OCI-LY3 (cell line): ENCODE measurements at regions not wholly inside any gene's neighbourhood (a gene's known extent, or its start where the extent isn't known, plus 50 kb on each side); places are given as distances from the start of the nearest gene placed in this dataset.

ENCODE experiments used
- H2AFZ ChIP-seq: fragments of 200-600, 300-600 bp; shearing (Covaris generic); 2 replicates; pipeline ENCODE4 v1.6.0; 2014; ENCODE audit warnings: antibody characterized with exemption, low read depth, low read length
- H3K27ac ChIP-seq: fragments of 200-600, 300-600 bp; sonication (generic); 2 replicates; pipeline ENCODE4 v1.5.1; 2014; ENCODE audit warnings: mild to moderate bottlenecking, low read length, moderate library complexity, mixed read lengths
- H3K27me3 ChIP-seq: fragments of 200-600, 300-600 bp; sonication (generic); 2 replicates; pipeline ENCODE4 v1.6.1; 2014; ENCODE audit warnings: low read depth, low read length, mixed read lengths
- H3K36me3 ChIP-seq: fragments of 200-600, 300-600 bp; sonication (generic); replicated peaks from 2 replicates; pipeline ENCODE3; 2014; ENCODE audit warnings: low read depth, low read length, mixed read lengths
- H3K4me1 ChIP-seq: fragments of 300-600, 200-600 bp; sonication (generic); 2 replicates; pipeline ENCODE4 v1.6.1; 2014; ENCODE audit warnings: low read length, mixed read lengths
- H3K4me2 ChIP-seq: fragments of 200-600, 300-600 bp; sonication (generic); 2 replicates; pipeline ENCODE4 v1.6.1; 2014; ENCODE audit warnings: low read length, mixed read lengths
- H3K4me3 ChIP-seq: fragments of 300-600, 200-600 bp; sonication (generic); 2 replicates; pipeline ENCODE4 v1.5.1; 2014; ENCODE audit warnings: antibody characterized with exemption, mild to moderate bottlenecking, low read length, moderate library complexity
- H3K79me2 ChIP-seq: fragments of 300-600, 200-600 bp; shearing (Covaris generic); 2 replicates; pipeline ENCODE4 v1.6.1; 2014; ENCODE audit warnings: mild to moderate bottlenecking, low read length, mixed read lengths
- H3K9ac ChIP-seq: fragments of 300-600, 200-600 bp; shearing (Covaris generic); 2 replicates; pipeline ENCODE4 v1.6.0; 2014; ENCODE audit warnings: mild to moderate bottlenecking, low read length, moderate library complexity
- H3K9me3 ChIP-seq: fragments of 200-600, 300-600 bp; shearing (Covaris generic); 2 replicates; pipeline ENCODE4 v1.6.1; 2014; ENCODE audit warnings: low read length, mixed read lengths; ENCODE audit not compliant: insufficient read depth
- H4K20me1 ChIP-seq: fragments of 200-600, 300-600 bp; sonication (generic); 2 replicates; pipeline ENCODE4 v1.6.1; 2016; ENCODE audit warnings: low read length, mixed read lengths; ENCODE audit not compliant: insufficient read depth
- EZH2phosphoT487 ChIP-seq: fragments of 200-600 bp; shearing (Covaris generic); IDR thresholded peaks from 2 replicates; pipeline ENCODE4 v1.6.1; 2018; ENCODE audit warnings: antibody characterized with exemption, mixed run types, low read depth
- TF ChIP-seq, protein P1 (sequence below): fragments of 200-600, 300-600 bp; sonication (generic); IDR thresholded peaks from 2 replicates; pipeline ENCODE4 v1.5.1; 2014; ENCODE audit warnings: antibody characterized with exemption, low read length, low read depth

- no peak overlapping the region for H2AFZ ChIP-seq
Observed at GRCh38 chr6:140993515-140993914, 1139.2 kb upstream of the GJE1 start.

GRCh38 chr6:140992678-140993077 lies 1140.0 kb upstream of the GJE1 start:
- Histone ChIP-seq H3K4me2 (no peak overlapping the region), H2AFZ (no peak overlapping the region), H4K20me1 (no peaks in the 10 kb centered on the region), H3K27me3 (no peaks in the 10 kb centered on the region), H3K36me3 (no peaks in the 10 kb centered on the region), H3K9ac (no peak overlapping the region), H3K27ac (no peak overlapping the region), H3K9me3 (no peaks in the 10 kb centered on the region), H3K4me3 (no peak overlapping the region), H3K79me2 (no peaks in the 10 kb centered on the region), H3K4me1 (no peaks in the 10 kb centered on the region)
- no peak for TF ChIP-seq EZH2phosphoT487
- TF ChIP-seq, protein P1, sequence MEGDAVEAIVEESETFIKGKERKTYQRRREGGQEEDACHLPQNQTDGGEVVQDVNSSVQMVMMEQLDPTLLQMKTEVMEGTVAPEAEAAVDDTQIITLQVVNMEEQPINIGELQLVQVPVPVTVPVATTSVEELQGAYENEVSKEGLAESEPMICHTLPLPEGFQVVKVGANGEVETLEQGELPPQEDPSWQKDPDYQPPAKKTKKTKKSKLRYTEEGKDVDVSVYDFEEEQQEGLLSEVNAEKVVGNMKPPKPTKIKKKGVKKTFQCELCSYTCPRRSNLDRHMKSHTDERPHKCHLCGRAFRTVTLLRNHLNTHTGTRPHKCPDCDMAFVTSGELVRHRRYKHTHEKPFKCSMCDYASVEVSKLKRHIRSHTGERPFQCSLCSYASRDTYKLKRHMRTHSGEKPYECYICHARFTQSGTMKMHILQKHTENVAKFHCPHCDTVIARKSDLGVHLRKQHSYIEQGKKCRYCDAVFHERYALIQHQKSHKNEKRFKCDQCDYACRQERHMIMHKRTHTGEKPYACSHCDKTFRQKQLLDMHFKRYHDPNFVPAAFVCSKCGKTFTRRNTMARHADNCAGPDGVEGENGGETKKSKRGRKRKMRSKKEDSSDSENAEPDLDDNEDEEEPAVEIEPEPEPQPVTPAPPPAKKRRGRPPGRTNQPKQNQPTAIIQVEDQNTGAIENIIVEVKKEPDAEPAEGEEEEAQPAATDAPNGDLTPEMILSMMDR: no peak

More at GRCh38 chr6:140993515-140993914, 1139.2 kb upstream of the GJE1 start:
- H4K20me1 ChIP-seq: no peaks in the 10 kb centered on the region
- no peaks in the 10 kb centered on the region for H3K9me3 ChIP-seq
- H3K36me3 ChIP-seq: no peaks in the 10 kb centered on the region
- TF ChIP-seq EZH2phosphoT487: no peak
- TF ChIP-seq, protein P1: no peak
- H3K27me3 ChIP-seq: no peaks in the 10 kb centered on the region
- no peak overlapping the region for H3K9ac ChIP-seq
- no peaks in the 10 kb centered on the region for H3K4me1 ChIP-seq
- H3K4me3 ChIP-seq: no peak overlapping the region
- no peak overlapping the region for H3K27ac ChIP-seq
- H3K79me2 ChIP-seq: no peaks in the 10 kb centered on the region
- no peak overlapping the region for H3K4me2 ChIP-seq

GRCh38 chr6:140988780-140989179 lies 1143.9 kb upstream of the GJE1 start:
- no peak overlapping the region for H3K4me3 ChIP-seq
- no peaks in the 10 kb centered on the region for H4K20me1 ChIP-seq
- H3K4me2 ChIP-seq: no peak overlapping the region
- H3K27me3 ChIP-seq: no peaks in the 10 kb centered on the region
- no peaks in the 10 kb centered on the region for H3K79me2 ChIP-seq
- no peaks in the 10 kb centered on the region for H3K9me3 ChIP-seq
- H3K9ac ChIP-seq: no peak overlapping the region
- no peaks in the 10 kb centered on the region for H3K36me3 ChIP-seq
- H3K27ac ChIP-seq: no peak overlapping the region
- H3K4me1 ChIP-seq: no peaks in the 10 kb centered on the region
- no peak overlapping the region for H2AFZ ChIP-seq
- TF ChIP-seq, protein P1: no peak
- TF ChIP-seq EZH2phosphoT487: no peak

DNA sequence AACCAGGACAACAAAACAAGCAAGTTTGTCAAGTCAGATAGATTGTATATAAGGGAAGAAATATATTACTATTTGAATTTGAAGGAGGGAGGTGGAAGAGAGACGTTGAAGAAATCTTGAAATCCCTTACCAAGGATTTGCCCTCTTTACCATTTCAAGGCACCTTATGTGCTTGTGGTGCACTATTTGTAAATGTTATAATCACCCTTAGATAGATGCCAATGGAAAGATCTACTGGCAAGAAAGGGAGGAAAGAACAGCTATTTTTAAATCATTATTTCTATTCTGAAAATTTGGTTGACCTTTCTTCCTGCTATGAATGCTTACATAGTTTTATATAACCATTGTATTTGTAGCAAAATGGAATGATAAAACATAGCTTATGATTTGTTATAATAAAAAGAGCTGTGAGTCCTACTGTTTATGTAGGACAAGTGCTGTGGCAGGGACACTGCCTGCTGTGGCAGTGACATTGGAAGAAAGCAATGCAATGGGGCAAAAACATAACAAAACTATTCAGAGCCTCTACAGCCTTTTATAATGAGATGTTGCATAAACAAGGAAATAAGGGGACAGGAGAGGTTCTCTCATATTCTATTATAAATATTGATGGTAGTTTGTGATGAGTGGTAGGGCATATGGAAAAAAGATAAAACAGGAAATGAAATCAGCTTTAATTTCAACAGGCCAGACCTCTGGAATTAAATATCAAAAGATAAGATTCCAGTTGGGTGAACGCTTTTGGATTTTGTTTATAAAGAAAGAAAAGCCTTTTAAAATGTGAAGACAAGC lies 1145.2 kb upstream of the GJE1 start:
- no peak for TF ChIP-seq EZH2phosphoT487
- TF ChIP-seq, protein P1: no peak

More for the DNA sequence above, 1145.2 kb upstream of the GJE1 start:
- H3K4me2 ChIP-seq: no peak overlapping the region
- H3K9me3 ChIP-seq: no peaks in the 10 kb centered on the region
- no peak overlapping the region for H3K9ac ChIP-seq
- no peak overlapping the region for H3K4me3 ChIP-seq
- H3K4me1 ChIP-seq: no peaks in the 10 kb centered on the region
- H3K79me2 ChIP-seq: no peaks in the 10 kb centered on the region
- H3K36me3 ChIP-seq: no peaks in the 10 kb centered on the region
- H2AFZ ChIP-seq: no peak overlapping the region
- no peaks in the 10 kb centered on the region for H3K27me3 ChIP-seq
- H4K20me1 ChIP-seq: no peaks in the 10 kb centered on the region
- no peak overlapping the region for H3K27ac ChIP-seq
